Uterus (tissue), 3 donors: ENCODE measurements at regions not wholly inside any gene's neighbourhood (a gene's known extent, or its start where the extent isn't known, plus 50 kb on each side); places are given as distances from the start of the nearest gene placed in this dataset.

Experiments
- DNase-seq, 2 donors: peaks; one replicate each; pipeline ENCODE4 v3.0.0-alpha.2; 2019 to 2020
- H3K27ac ChIP-seq, 2 donors: fragments of 200-600 bp; sonication (generic); 1 replicate in 1 of 2; 2 replicates in 1 of 2; pipeline ENCODE4 v1.5.1; 2016 to 2018
- H3K27me3 ChIP-seq, 2 donors: fragments of 200-600 bp; sonication (generic); one replicate each; pipeline ENCODE4 v1.5.1; 2018 to 2019; ENCODE audit warnings: control low read depth in 1 of 2
- H3K36me3 ChIP-seq, 2 donors: fragments of 200-600 bp; sonication (generic); one replicate each; pipeline ENCODE4 v1.5.1; 2019; ENCODE audit warnings: control low read depth in 1 of 2
- H3K4me1 ChIP-seq, 2 donors: fragments of 200-600 bp; sonication (generic); one replicate each; pipeline ENCODE4 v1.5.1; 2018 to 2019; ENCODE audit warnings: control low read depth in 1 of 2
- H3K4me3 ChIP-seq, 2 donors: fragments of 200-600 bp; sonication (generic); 1 replicate in 1 of 2; 2 replicates in 1 of 2; pipeline ENCODE4 v1.5.1; 2018 to 2019; ENCODE audit warnings: mild to moderate bottlenecking in 1 of 2
- H3K9me3 ChIP-seq, 2 donors: fragments of 200-600 bp; sonication (generic); one replicate each; pipeline ENCODE4 v1.5.1; 2019; ENCODE audit warnings: control low read depth in 1 of 2
- POLR2A ChIP-seq, 2 donors: fragments of 450-650 bp; IDR thresholded peaks; one replicate each; pipeline ENCODE4 v1.6.1; 2016; ENCODE audit warnings: antibody characterized with exemption in 2 of 2, mild to moderate bottlenecking in 1 of 2, moderate library complexity in 1 of 2
- intact Hi-C: fragments of 100-400 bp; cut with DNase I; formaldehyde crosslinking; loops from one replicate; pipeline ENCODE4 v1.15.1; 2023; ENCODE audit warnings: low total_unique reads
- TF ChIP-seq, protein P1 (sequence below), 4 experiments: fragments of 200-600 bp in 2 of 4; fragments of 450-650 bp in 2 of 4; sonication (generic) in 2 of 4; IDR thresholded peaks; one replicate each; pipeline ENCODE4 v1.5.1; 2016 to 2019; ENCODE audit warnings: antibody characterized with exemption in 4 of 4, mild to moderate bottlenecking in 2 of 4, moderate library complexity in 1 of 4
- donor health status: DM: yes; HTN: yes; CAD: no.

DNA sequence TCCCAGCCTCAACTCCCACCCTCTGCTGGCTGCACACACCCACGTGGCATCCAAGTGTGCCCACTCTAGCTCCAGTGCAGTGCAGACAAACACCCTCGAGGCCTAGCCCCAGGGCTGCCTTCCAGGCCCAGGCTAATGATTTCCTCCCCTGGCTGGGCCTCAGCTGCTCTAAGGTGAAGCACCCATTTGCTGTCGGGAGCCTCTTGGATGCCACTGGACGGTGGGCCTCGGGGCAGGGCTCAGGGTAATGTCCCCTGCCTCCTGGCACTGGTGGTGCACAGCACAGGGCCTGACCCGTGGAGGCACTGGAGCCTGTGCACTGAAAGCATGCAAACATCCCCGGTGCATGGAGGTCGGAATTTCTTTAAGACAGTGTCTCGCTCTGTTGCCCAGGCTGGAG lies 635.2 kb downstream of the TBC1D22A start:
- Histone ChIP-seq H3K9me3 (no peaks in the 10 kb centered on the region), H3K27ac (no peak overlapping the region), H3K4me3 (no peak overlapping the region), H3K4me1 (no peaks in the 10 kb centered on the region), H3K36me3 (no peaks in the 10 kb centered on the region), H3K27me3 (no peaks in the 10 kb centered on the region)
- intact Hi-C loops: loop anchor here (2.0 kb wide), 1 partner anchor 41 kb away; no protein-coding TSS in a partner anchor
- TF ChIP-seq, protein P1, sequence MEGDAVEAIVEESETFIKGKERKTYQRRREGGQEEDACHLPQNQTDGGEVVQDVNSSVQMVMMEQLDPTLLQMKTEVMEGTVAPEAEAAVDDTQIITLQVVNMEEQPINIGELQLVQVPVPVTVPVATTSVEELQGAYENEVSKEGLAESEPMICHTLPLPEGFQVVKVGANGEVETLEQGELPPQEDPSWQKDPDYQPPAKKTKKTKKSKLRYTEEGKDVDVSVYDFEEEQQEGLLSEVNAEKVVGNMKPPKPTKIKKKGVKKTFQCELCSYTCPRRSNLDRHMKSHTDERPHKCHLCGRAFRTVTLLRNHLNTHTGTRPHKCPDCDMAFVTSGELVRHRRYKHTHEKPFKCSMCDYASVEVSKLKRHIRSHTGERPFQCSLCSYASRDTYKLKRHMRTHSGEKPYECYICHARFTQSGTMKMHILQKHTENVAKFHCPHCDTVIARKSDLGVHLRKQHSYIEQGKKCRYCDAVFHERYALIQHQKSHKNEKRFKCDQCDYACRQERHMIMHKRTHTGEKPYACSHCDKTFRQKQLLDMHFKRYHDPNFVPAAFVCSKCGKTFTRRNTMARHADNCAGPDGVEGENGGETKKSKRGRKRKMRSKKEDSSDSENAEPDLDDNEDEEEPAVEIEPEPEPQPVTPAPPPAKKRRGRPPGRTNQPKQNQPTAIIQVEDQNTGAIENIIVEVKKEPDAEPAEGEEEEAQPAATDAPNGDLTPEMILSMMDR (IDR thresholded peaks at IDR 0.05): no peak
- no peak for TF ChIP-seq POLR2A (IDR thresholded peaks at IDR 0.05)
- DNase-seq: no peak

DNA sequence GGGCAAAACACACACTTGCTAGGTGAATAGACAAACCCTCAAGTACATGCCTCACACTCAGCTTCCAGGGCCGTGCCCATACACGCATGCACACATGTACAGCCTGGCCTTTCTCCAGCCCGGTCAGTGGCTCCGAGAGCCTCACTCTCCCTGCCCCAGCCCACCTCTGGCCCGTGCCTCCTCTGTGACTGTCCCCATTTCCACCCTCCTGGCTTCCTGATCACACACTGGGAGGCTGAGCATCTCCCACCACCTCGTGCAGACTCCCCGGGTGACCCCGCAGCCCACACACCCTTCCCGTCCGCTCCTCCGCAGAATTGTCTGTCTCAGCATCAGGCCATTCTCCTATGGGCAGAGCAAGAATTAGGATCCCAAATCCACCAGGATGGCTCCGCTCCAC lies 634.1 kb downstream of the TBC1D22A start:
- Histone ChIP-seq H3K36me3 (no peaks in the 10 kb centered on the region), H3K4me1 (no peaks in the 10 kb centered on the region), H3K27me3 (no peaks in the 10 kb centered on the region), H3K27ac (no peak overlapping the region), H3K4me3 (no peak overlapping the region), H3K9me3 (no peaks in the 10 kb centered on the region)
- intact Hi-C loops: loop anchor here (2.0 kb wide), 1 partner anchor 40 kb away; no protein-coding TSS in a partner anchor
- TF ChIP-seq, protein P1 (IDR thresholded peaks at IDR 0.05): no peak
- no peak for TF ChIP-seq POLR2A (IDR thresholded peaks at IDR 0.05)
- DNase-seq: no peak

DNA sequence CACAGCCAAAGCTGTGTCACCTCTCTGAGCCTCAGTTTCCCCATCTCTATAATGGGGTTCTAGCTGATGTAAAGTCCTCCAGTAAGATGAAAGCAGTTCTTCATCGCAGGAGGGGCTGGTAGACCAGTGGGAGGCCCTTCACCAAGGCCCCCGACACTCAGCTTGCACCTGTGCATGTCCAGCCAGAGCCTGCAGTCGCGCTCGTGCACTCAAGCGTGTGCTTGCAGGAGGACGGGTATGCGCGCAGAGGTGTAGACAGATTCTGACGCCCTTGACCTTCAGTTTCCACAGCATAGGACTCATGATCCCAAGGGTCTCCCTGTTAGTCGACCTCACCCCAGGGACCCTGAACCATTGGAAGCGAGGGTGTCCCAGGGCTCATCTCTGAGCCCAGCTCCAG lies 633.7 kb downstream of the TBC1D22A start:
- TF ChIP-seq, protein P1 (IDR thresholded peaks at IDR 0.05): no peak
- TF ChIP-seq POLR2A (IDR thresholded peaks at IDR 0.05): no peak
- intact Hi-C loops: loop anchor here (2.0 kb wide), 1 partner anchor 39 kb away; no protein-coding TSS in a partner anchor
- H3K9me3 ChIP-seq: no peaks in the 10 kb centered on the region
- no peak for DNase-seq
- no peak overlapping the region for H3K27ac ChIP-seq
- no peaks in the 10 kb centered on the region for H3K4me1 ChIP-seq
- no peak overlapping the region for H3K4me3 ChIP-seq
- no peaks in the 10 kb centered on the region for H3K27me3 ChIP-seq
- H3K36me3 ChIP-seq: no peaks in the 10 kb centered on the region

DNA sequence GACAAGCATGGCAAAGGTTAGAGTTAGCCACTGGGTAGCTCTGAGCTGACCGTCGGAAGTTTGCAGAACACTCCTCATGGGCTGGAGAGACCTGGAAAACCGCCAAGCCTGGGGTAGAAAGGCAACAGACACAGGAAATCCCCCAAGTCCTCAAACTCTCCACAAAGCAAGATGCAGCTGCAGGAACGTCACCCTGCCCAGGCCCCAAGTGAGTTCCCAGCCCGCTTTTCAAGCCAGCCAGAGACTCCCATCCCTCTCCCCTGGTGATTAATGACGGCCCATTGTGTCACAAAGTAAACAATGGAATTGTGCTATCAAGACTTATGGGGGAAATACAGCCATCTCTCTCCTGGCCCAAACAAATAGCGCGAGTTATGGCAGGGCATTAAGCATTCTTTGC lies 633.0 kb downstream of the TBC1D22A start:
- no peaks in the 10 kb centered on the region for H3K27me3 ChIP-seq
- no peaks in the 10 kb centered on the region for H3K9me3 ChIP-seq
- H3K27ac ChIP-seq: no peak overlapping the region
- H3K4me1 ChIP-seq: no peaks in the 10 kb centered on the region
- TF ChIP-seq, protein P1 (IDR thresholded peaks at IDR 0.05): no peak
- TF ChIP-seq POLR2A (IDR thresholded peaks at IDR 0.05): no peak
- intact Hi-C loops: no loop called here
- no peaks in the 10 kb centered on the region for H3K36me3 ChIP-seq
- no peak for DNase-seq
- no peak overlapping the region for H3K4me3 ChIP-seq

DNA sequence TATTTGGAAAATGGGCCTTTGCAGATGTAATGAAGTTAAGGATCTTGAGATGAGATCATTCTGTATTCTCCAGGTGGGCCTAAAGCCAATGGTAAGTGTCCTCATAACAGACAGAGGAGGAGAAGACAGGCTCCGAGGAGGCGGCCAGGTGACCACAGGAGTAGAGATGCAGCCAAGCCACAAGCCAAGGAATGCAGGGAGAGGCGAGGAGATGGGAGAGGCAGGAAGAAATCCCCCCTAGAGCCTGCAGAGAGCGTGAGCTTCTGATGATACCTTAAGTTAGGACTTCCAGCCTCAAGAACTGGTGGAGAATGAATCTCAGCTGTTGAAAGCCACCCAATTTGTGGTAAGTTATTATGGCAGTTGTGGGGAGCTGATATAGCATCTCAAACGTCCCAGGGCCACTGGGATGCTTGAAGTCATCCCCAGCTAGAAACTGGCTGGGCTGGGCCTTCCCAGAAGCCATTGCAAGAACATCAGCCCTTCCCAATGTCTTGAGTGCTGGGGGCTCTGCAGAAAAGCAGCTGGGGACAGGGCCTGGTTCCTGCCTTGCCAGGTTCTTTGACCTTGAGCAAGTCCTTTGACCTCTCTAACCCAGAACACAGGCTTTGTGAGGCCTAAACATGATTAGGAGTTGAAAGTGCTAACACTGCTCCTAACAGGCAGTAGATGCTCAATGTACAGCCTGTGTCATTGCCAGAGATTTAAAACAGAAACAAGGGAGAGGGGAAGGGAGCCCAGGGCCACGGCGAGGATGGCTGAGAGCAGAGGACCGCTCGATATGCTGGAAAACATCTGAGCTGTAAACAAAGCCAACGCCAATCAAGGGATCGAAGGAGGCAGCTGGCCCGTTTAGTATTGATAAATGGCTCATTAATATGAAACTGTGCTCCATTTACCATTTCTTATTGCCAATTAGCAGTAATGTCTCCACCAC lies 632.3 kb downstream of the TBC1D22A start:
- intact Hi-C loops: no loop called here
- no peaks in the 10 kb centered on the region for H3K36me3 ChIP-seq
- H3K27me3 ChIP-seq: no peaks in the 10 kb centered on the region
- TF ChIP-seq POLR2A (IDR thresholded peaks at IDR 0.05): no peak
- TF ChIP-seq, protein P1 (IDR thresholded peaks at IDR 0.05): no peak
- H3K4me1 ChIP-seq: no peaks in the 10 kb centered on the region
- DNase-seq: no peak
- no peaks in the 10 kb centered on the region for H3K9me3 ChIP-seq
- H3K27ac ChIP-seq: no peak overlapping the region
- H3K4me3 ChIP-seq: no peak overlapping the region
